Spleen (tissue), 11 donors: ENCODE measurements at regions not wholly inside any gene's neighbourhood (a gene's known extent, or its start where the extent isn't known, plus 50 kb on each side); places are given as distances from the start of the nearest gene placed in this dataset.
A peak's percentile ranks its signal among the peaks of the same experiment; 100 is the strongest.

ENCODE experiments used
- DNase-seq: peaks from one replicate; pipeline ENCODE4 v3.0.0-alpha.2; 2020
- H3K27ac ChIP-seq, 8 donors: fragments of 200-600 bp; sonication (generic) in 7 of 8; 1 replicate in 4 of 8; 2 replicates in 4 of 8; pipeline versions ENCODE4 v1.5.0 to v1.8.0; 2016 to 2021; ENCODE audit warnings: inconsistent platforms in 4 of 8, mild to moderate bottlenecking in 4 of 8, moderate library complexity in 1 of 8
- H3K27me3 ChIP-seq, 7 donors: fragments of 200-600 bp; sonication (generic) in 6 of 7; replicated peaks in 1 of 7; 1 replicate in 4 of 7; 2 replicates in 3 of 7; pipeline versions ENCODE4 v1.5.0 to v1.8.0; 2016 to 2021; ENCODE audit warnings: inconsistent platforms in 3 of 7, mild to moderate bottlenecking in 1 of 7
- H3K36me3 ChIP-seq, 6 donors: fragments of 200-600 bp; sonication (generic) in 5 of 6; 1 replicate in 4 of 6; 2 replicates in 2 of 6; pipeline versions ENCODE4 v1.5.0 to v1.8.0; 2016 to 2021; ENCODE audit warnings: inconsistent platforms in 2 of 6
- H3K4me1 ChIP-seq, 6 donors: fragments of 200-600 bp; sonication (generic) in 5 of 6; 1 replicate in 3 of 6; 2 replicates in 3 of 6; pipeline versions ENCODE4 v1.5.0 to v1.8.0; 2016 to 2021; ENCODE audit warnings: inconsistent platforms in 3 of 6
- H3K4me3 ChIP-seq, 8 donors: fragments of 200-600 bp; sonication (generic) in 7 of 8; 1 replicate in 4 of 8; 2 replicates in 4 of 8; pipeline versions ENCODE4 v1.5.0 to v1.8.0; 2016 to 2021; ENCODE audit warnings: inconsistent platforms in 4 of 8, mild to moderate bottlenecking in 4 of 8, moderate library complexity in 2 of 8
- H3K9me3 ChIP-seq, 8 donors: fragments of 200-600 bp; sonication (generic) in 7 of 8; 1 replicate in 4 of 8; 2 replicates in 4 of 8; pipeline versions ENCODE4 v1.5.0 to v1.8.0; 2016 to 2021; ENCODE audit warnings: inconsistent platforms in 4 of 8
- POLR2A ChIP-seq, 3 donors: fragments of 450-650 bp; IDR thresholded peaks; one replicate each; pipeline ENCODE4 v1.5.1; 2017; ENCODE audit warnings: antibody characterized with exemption in 3 of 3, mild to moderate bottlenecking in 1 of 3
- POLR2AphosphoS5 ChIP-seq, 3 donors: sonication (generic); formaldehyde crosslinking; IDR thresholded peaks; one replicate each; pipeline ENCODE4 v1.5.1; 2017; ENCODE audit warnings: antibody characterized with exemption in 3 of 3
- WGBS, 5 donors: extraction: QIAGEN DNeasy Blood & Tissue Kit in 3 of 5; methylation state at CpG; one replicate each; pipeline versions ENCODE4 v1.1.5 to v1.1.7; 2013 to 2018; 5-methylcytosine and 5-hydroxymethylcytosine counted together
- intact Hi-C: fragments of 100-400 bp; cut with DNase I; formaldehyde crosslinking; loops from one replicate; pipeline ENCODE4 v1.15.0; 2023; ENCODE audit warnings: low total_unique reads
- TF ChIP-seq, protein P1 (sequence below), 11 experiments: fragments of 200-600 bp in 7 of 11; fragments of 450-650 bp in 4 of 11; sonication (generic) in 4 of 11; IDR thresholded peaks in 8 of 11; conservative IDR thresholded peaks in 3 of 11; 1 replicate in 7 of 11; 2 replicates in 4 of 11; pipeline versions ENCODE4 v1.4.0 to v1.8.0; 2016 to 2021; ENCODE audit warnings: antibody characterized with exemption in 11 of 11, inconsistent platforms in 4 of 11, mild to moderate bottlenecking in 1 of 11
- donor health status: healthy with polysubstance abuse.
- donor health status: DM: no; HTN: no; CAD: no; lungs with moderate emphysema.
- donor health status: DM: no; HTN: no; CAD: no.
- donor health status: Bipolar disorder and iron deficiency.
- donor health status: healthy.
- donor health status: DM: no; HTN: no; CAD: no.
- donor health status: DM: yes; HTN: yes; CAD: no.

DNA sequence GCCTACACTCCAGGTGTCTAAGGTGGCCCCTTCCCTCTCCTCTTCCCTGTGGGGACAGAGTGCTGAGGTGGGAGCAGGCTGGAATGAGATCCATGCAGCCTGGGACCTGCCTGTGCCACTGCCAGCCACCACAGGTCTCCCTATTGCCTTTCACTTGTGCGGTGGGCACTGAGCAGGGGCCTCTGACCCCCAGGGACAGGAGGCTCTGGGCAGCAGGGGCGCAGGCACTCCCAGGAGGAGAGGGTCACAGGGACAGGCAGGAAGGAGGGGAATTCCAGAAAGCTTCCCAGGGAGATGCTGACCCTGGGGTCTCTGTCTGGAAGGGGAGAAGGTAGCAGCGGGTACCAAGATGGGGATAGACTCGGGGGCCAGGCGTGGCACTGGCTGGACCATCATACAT, 228.5 kb upstream of the B3GAT1 start:
- TF ChIP-seq POLR2A (IDR thresholded peaks at IDR 0.05) (no peak), POLR2AphosphoS5 (IDR thresholded peaks at IDR 0.05) (no peak)
- TF ChIP-seq, protein P1, sequence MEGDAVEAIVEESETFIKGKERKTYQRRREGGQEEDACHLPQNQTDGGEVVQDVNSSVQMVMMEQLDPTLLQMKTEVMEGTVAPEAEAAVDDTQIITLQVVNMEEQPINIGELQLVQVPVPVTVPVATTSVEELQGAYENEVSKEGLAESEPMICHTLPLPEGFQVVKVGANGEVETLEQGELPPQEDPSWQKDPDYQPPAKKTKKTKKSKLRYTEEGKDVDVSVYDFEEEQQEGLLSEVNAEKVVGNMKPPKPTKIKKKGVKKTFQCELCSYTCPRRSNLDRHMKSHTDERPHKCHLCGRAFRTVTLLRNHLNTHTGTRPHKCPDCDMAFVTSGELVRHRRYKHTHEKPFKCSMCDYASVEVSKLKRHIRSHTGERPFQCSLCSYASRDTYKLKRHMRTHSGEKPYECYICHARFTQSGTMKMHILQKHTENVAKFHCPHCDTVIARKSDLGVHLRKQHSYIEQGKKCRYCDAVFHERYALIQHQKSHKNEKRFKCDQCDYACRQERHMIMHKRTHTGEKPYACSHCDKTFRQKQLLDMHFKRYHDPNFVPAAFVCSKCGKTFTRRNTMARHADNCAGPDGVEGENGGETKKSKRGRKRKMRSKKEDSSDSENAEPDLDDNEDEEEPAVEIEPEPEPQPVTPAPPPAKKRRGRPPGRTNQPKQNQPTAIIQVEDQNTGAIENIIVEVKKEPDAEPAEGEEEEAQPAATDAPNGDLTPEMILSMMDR (IDR thresholded peaks at IDR 0.05 in 8 of 11, conservative IDR thresholded peaks at IDR 0.05 in 3 of 11) = no peak
- no peak overlapping the region for H3K27ac ChIP-seq
- H3K4me1 ChIP-seq = no peaks in the 10 kb centered on the region
- 76 to 89% (median 87%) methylated on average over 5 of the region's 5 CpGs for WGBS, 5 donors
- peaks cover 0 to 76% (median 4%) of the 10 kb centered on the region in 7 donors for H3K27me3 ChIP-seq
- H3K4me3 ChIP-seq = no peak overlapping the region
- intact Hi-C loops = no loop called here
- H3K9me3 ChIP-seq = no peaks in the 10 kb centered on the region
- no peak for DNase-seq
- H3K36me3 ChIP-seq = no peaks in the 10 kb centered on the region

- Histone ChIP-seq H3K36me3 (no peaks in the 10 kb centered on the region), H3K4me1 (no peaks in the 10 kb centered on the region), H3K27ac (no peak overlapping the region), H3K4me3 (no peak overlapping the region), H3K9me3 (no peaks in the 10 kb centered on the region), H3K27me3 (peaks cover 0 to 70% (median 4%) of the 10 kb centered on the region in 7 donors)
- 71 to 85% (median 79%) methylated on average over 9 to 15 of the region's 15 CpGs for WGBS, 5 donors
- TF ChIP-seq POLR2A (IDR thresholded peaks at IDR 0.05) = no peak
- no peak for TF ChIP-seq POLR2AphosphoS5 (IDR thresholded peaks at IDR 0.05)
- TF ChIP-seq, protein P1 (IDR thresholded peaks at IDR 0.05 in 8 of 11, conservative IDR thresholded peaks at IDR 0.05 in 3 of 11) = no peak
- peak; percentile 55 for DNase-seq
- intact Hi-C loops = no loop called here
Observed at GRCh38 chr11:134639586-134640330, 227.7 kb upstream of the B3GAT1 start.

GRCh38 chr11:134638796-134639430, 226.9 kb upstream of the B3GAT1 start:
- H3K36me3 ChIP-seq = no peaks in the 10 kb centered on the region
- WGBS, 5 donors = 54 to 68% (median 62%) methylated on average over 9 to 10 of the region's 10 CpGs
- no peaks in the 10 kb centered on the region for H3K9me3 ChIP-seq
- intact Hi-C loops = no loop called here
- no peak overlapping the region for H3K27ac ChIP-seq
- TF ChIP-seq, protein P1 (IDR thresholded peaks at IDR 0.05 in 8 of 11, conservative IDR thresholded peaks at IDR 0.05 in 3 of 11) = no peak
- TF ChIP-seq POLR2AphosphoS5 (IDR thresholded peaks at IDR 0.05) (no peak), POLR2A (IDR thresholded peaks at IDR 0.05) (no peak)
- H3K4me1 ChIP-seq = no peaks in the 10 kb centered on the region
- H3K4me3 ChIP-seq = no peak overlapping the region
- no peak for DNase-seq
- peaks cover 0 to 70% (median 4%) of the 10 kb centered on the region in 7 donors for H3K27me3 ChIP-seq
